ENCODE measurements at regions not wholly inside any gene's neighbourhood (a gene's known extent, or its start where the extent isn't known, plus 50 kb on each side); places are given as distances from the start of the nearest gene placed in this dataset.

GRCh38 chr3:18828637-18829036, 319.7 kb upstream of the KCNH8 start:
- TF ChIP-seq POLR2A (IDR thresholded peaks at IDR 0.05) (no peak), CTCF (IDR thresholded peaks at IDR 0.05) (no peak)

All from esophagus squamous epithelium (tissue), 4 donors.